Neutrophil (primary cell): ENCODE measurements at regions not wholly inside any gene's neighbourhood (a gene's known extent, or its start where the extent isn't known, plus 50 kb on each side); places are given as distances from the start of the nearest gene placed in this dataset.

ENCODE experiments used
- H3K27ac ChIP-seq: fragments of 200-600 bp; sonication (generic); 2 replicates; pipeline ENCODE4 v1.5.1; 2016; ENCODE audit warnings: mild to moderate bottlenecking, moderate library complexity
- H3K27me3 ChIP-seq: fragments of 200-600 bp; sonication (generic); 2 replicates; pipeline ENCODE4 v1.6.0; 2016; ENCODE audit warnings: mild to moderate bottlenecking
- H3K36me3 ChIP-seq: fragments of 200-600 bp; sonication (generic); 2 replicates; pipeline ENCODE4 v1.5.1; 2017
- H3K4me1 ChIP-seq, 2 experiments: fragments of 200-600 bp in 1 of 2; sonication (generic) in 1 of 2; 1 replicate in 1 of 2; 2 replicates in 1 of 2; pipeline versions ENCODE4 v1.5.1 to v1.6.1; 2013 to 2016; ENCODE audit warnings: low read depth in 1 of 2, low read length in 1 of 2, mild to moderate bottlenecking in 1 of 2, moderate library complexity in 1 of 2; ENCODE audit not compliant: control insufficient read depth in 1 of 2, insufficient read depth in 1 of 2
- H3K4me3 ChIP-seq, 2 experiments: fragments of 200-600 bp in 1 of 2; sonication (generic) in 1 of 2; 1 replicate in 1 of 2; 2 replicates in 1 of 2; pipeline ENCODE4 v1.5.1; 2013 to 2016; ENCODE audit warnings: low read depth in 1 of 2, low read length in 1 of 2, mild to moderate bottlenecking in 1 of 2, moderate library complexity in 1 of 2
- H3K9me3 ChIP-seq: fragments of 200-600 bp; sonication (generic); 2 replicates; pipeline ENCODE4 v1.5.1; 2016
- CTCF ChIP-seq: fragments of 200-600 bp; sonication (generic); IDR thresholded peaks from 2 replicates; pipeline ENCODE4 v1.5.1; 2016; ENCODE audit warnings: antibody characterized with exemption

- H3K4me1 ChIP-seq, result no peaks in the 10 kb centered on the region
- no peaks in the 10 kb centered on the region for H3K36me3 ChIP-seq
- H3K9me3 ChIP-seq, result no peaks in the 10 kb centered on the region
- no peak overlapping the region for H3K27ac ChIP-seq
- no peaks in the 10 kb centered on the region for H3K27me3 ChIP-seq
- no peak overlapping the region for H3K4me3 ChIP-seq
- TF ChIP-seq CTCF, result no peak
Observed at GRCh38 chr1:198399452-198399851, 141.0 kb downstream of the ATP6V1G3 start.

GRCh38 chr1:198397208-198397808 is 143.2 kb downstream of the ATP6V1G3 start:
- H3K27ac ChIP-seq, result no peak overlapping the region
- no peaks in the 10 kb centered on the region for H3K36me3 ChIP-seq
- H3K4me3 ChIP-seq, result no peak overlapping the region
- H3K9me3 ChIP-seq, result no peaks in the 10 kb centered on the region
- H3K4me1 ChIP-seq, result no peaks in the 10 kb centered on the region
- no peaks in the 10 kb centered on the region for H3K27me3 ChIP-seq
- no peak for TF ChIP-seq CTCF

- Histone ChIP-seq H3K4me1 (no peaks in the 10 kb centered on the region), H3K4me3 (no peak overlapping the region), H3K27ac (no peak overlapping the region), H3K9me3 (no peaks in the 10 kb centered on the region), H3K36me3 (no peaks in the 10 kb centered on the region), H3K27me3 (no peaks in the 10 kb centered on the region)
- TF ChIP-seq CTCF, result no peak
Observed at GRCh38 chr1:198391393-198392020, 149.0 kb downstream of the ATP6V1G3 start.

DNA sequence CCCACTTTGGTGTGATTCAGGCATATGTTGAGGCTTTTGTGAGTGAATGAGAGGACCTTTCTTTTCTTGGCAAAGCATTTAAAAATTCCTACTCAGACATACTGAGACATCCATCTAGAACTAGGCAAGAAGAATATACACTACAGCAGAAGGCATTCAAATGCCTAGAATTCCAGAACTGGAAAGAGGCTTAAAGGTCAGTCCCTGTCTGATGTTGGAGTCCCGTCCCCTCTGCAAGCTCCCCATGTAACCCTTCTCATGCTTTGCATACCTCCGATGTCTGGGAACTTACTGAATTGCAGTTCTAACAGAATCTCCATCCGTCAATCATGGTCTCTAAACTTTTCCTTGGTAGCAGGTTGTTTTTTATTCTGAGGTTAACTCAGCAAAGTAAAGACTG is 152.9 kb downstream of the ATP6V1G3 start:
- Histone ChIP-seq H3K27me3 (no peaks in the 10 kb centered on the region), H3K9me3 (no peaks in the 10 kb centered on the region), H3K4me3 (no peak overlapping the region), H3K36me3 (no peaks in the 10 kb centered on the region), H3K27ac (no peak overlapping the region), H3K4me1 (no peaks in the 10 kb centered on the region)
- TF ChIP-seq CTCF, result no peak

GRCh38 chr1:198380275-198380674 is 160.2 kb downstream of the ATP6V1G3 start:
- Histone ChIP-seq H3K4me1 (no peaks in the 10 kb centered on the region), H3K27me3 (no peaks in the 10 kb centered on the region), H3K27ac (no peak overlapping the region), H3K36me3 (no peaks in the 10 kb centered on the region), H3K9me3 (no peaks in the 10 kb centered on the region), H3K4me3 (no peak overlapping the region)
- no peak for TF ChIP-seq CTCF
